ENCODE measurements at regions not wholly inside any gene's neighbourhood (a gene's known extent, or its start where the extent isn't known, plus 50 kb on each side); places are given as distances from the start of the nearest gene placed in this dataset.

DNA sequence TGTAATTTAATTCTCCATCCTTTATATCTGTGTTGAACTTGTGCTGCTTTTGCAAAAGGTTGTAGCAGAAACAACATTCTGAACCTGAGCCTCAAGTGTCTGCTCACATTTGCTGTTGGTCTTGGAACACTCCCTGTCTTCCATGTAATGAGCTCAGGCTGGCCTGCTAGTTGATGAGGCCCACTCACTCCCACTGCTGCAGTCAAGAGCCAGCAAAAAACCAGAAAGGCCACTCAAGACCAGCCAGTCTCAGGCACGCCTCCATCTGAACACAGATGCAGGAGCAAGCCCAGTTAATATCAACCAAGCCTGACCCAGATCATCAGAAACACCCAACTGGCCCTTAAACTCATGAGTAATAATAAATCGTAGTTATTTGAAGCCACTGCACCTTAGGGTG, 342.2 kb upstream of the NFIA start:
- 83% methylated on average over 1 of the region's 2 CpGs for WGBS (ENCODE audit: insufficient coverage)
- Histone ChIP-seq H3K27ac (ENCODE audit: low read depth in 1 of 2, low read length in 2 of 2) (no peak overlapping the region), H3K4me2 (replicated peaks; ENCODE audit: extremely low read depth, low read length, poor library complexity, severe bottlenecking) (no peak overlapping the region), H4K20me1 (ENCODE audit: insufficient read depth, low read length) (no peaks in the 10 kb centered on the region), H3K4me1 (ENCODE audit: control insufficient read depth in 1 of 2, insufficient read depth in 2 of 2, low read length in 2 of 2) (no peaks in the 10 kb centered on the region), H2AFZ (ENCODE audit: insufficient read depth, low read depth, low read length, poor library complexity, severe bottlenecking) (no peak overlapping the region), H3K4me3 (replicated peaks in 1 of 3; ENCODE audit: low read depth in 2 of 3, low read length in 3 of 3) (no peak overlapping the region), H3K36me3 (replicated peaks in 1 of 2; ENCODE audit: control insufficient read depth in 1 of 2, insufficient read depth in 2 of 2, low read length in 2 of 2) (no peaks in the 10 kb centered on the region), H3K27me3 (ENCODE audit: control insufficient read depth in 2 of 2, insufficient read depth in 2 of 2, low read length in 2 of 2) (no peaks in the 10 kb centered on the region), H3K9me3 (replicated peaks in 1 of 2; ENCODE audit: control insufficient read depth in 1 of 2, insufficient read depth in 1 of 2, low read length in 2 of 2) (no peaks in the 10 kb centered on the region), H3K9ac (ENCODE audit: insufficient read depth, low read length, poor library complexity, severe bottlenecking) (no peak overlapping the region), H3K79me2 (ENCODE audit: insufficient read depth, low read length) (no peaks in the 10 kb centered on the region)
- no peaks in the 10 kb centered on the region for H3K36me3 Mint-ChIP-seq
- no peaks in the 10 kb centered on the region for H3K27me3 Mint-ChIP-seq (ENCODE audit: low read depth in 3 of 3)
- H3K27ac Mint-ChIP-seq, result no peak overlapping the region
- TF ChIP-seq, protein P1, sequence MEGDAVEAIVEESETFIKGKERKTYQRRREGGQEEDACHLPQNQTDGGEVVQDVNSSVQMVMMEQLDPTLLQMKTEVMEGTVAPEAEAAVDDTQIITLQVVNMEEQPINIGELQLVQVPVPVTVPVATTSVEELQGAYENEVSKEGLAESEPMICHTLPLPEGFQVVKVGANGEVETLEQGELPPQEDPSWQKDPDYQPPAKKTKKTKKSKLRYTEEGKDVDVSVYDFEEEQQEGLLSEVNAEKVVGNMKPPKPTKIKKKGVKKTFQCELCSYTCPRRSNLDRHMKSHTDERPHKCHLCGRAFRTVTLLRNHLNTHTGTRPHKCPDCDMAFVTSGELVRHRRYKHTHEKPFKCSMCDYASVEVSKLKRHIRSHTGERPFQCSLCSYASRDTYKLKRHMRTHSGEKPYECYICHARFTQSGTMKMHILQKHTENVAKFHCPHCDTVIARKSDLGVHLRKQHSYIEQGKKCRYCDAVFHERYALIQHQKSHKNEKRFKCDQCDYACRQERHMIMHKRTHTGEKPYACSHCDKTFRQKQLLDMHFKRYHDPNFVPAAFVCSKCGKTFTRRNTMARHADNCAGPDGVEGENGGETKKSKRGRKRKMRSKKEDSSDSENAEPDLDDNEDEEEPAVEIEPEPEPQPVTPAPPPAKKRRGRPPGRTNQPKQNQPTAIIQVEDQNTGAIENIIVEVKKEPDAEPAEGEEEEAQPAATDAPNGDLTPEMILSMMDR (IDR thresholded peaks at IDR 0.05), result no peak
- H3K4me3 Mint-ChIP-seq, result no peak overlapping the region
- H3K9me3 Mint-ChIP-seq, result peaks cover 0 to 5% (median 0%) of the 10 kb centered on the region in 7 donors
- DNase-seq, result no peak
- intact Hi-C loops (cut with micrococcal nuclease), result no loop called here
- H3K4me1 Mint-ChIP-seq, result no peaks in the 10 kb centered on the region

DNA sequence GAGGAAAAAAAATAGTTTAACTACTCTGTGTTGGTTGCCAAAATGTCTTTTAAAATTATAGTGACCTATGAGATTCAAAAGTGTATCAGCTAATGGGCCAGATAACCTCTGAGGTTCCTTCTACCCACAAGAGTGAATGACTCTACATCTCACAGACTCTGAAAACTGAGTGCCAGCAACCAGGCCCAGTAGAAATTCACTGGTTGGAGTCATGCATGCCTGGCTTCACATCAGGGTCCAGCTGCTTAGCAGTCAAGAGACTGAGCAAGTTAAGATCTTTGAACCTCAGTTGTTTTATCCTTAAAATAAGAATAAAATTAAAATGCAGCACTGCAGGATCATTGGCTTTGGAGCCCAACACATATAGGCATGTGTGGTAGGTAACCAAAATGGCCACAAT, 342.6 kb upstream of the NFIA start:
- no peaks in the 10 kb centered on the region for H4K20me1 ChIP-seq (ENCODE audit: insufficient read depth, low read length)
- H3K9me3 ChIP-seq (replicated peaks in 1 of 2; ENCODE audit: control insufficient read depth in 1 of 2, insufficient read depth in 1 of 2, low read length in 2 of 2), result no peaks in the 10 kb centered on the region
- H3K4me2 ChIP-seq (replicated peaks; ENCODE audit: extremely low read depth, low read length, poor library complexity, severe bottlenecking), result no peak overlapping the region
- no peak overlapping the region for H3K9ac ChIP-seq (ENCODE audit: insufficient read depth, low read length, poor library complexity, severe bottlenecking)
- Mint-ChIP-seq H3K27me3 (ENCODE audit: low read depth in 3 of 3) (no peaks in the 10 kb centered on the region), H3K36me3 (no peaks in the 10 kb centered on the region), H3K9me3 (peaks cover 0 to 5% (median 0%) of the 10 kb centered on the region in 7 donors), H3K27ac (no peak overlapping the region), H3K4me3 (no peak overlapping the region), H3K4me1 (no peaks in the 10 kb centered on the region)
- no peaks in the 10 kb centered on the region for H3K27me3 ChIP-seq (ENCODE audit: control insufficient read depth in 2 of 2, insufficient read depth in 2 of 2, low read length in 2 of 2)
- H2AFZ ChIP-seq (ENCODE audit: insufficient read depth, low read depth, low read length, poor library complexity, severe bottlenecking), result no peak overlapping the region
- DNase-seq, result no peak
- intact Hi-C loops (cut with micrococcal nuclease), result no loop called here
- TF ChIP-seq, protein P1 (IDR thresholded peaks at IDR 0.05), result no peak
- no peak overlapping the region for H3K4me3 ChIP-seq (replicated peaks in 1 of 3; ENCODE audit: low read depth in 2 of 3, low read length in 3 of 3)
- no peaks in the 10 kb centered on the region for H3K79me2 ChIP-seq (ENCODE audit: insufficient read depth, low read length)
- H3K4me1 ChIP-seq (ENCODE audit: control insufficient read depth in 1 of 2, insufficient read depth in 2 of 2, low read length in 2 of 2), result no peaks in the 10 kb centered on the region
- no peak overlapping the region for H3K27ac ChIP-seq (ENCODE audit: low read depth in 1 of 2, low read length in 2 of 2)
- H3K36me3 ChIP-seq (replicated peaks in 1 of 2; ENCODE audit: control insufficient read depth in 1 of 2, insufficient read depth in 2 of 2, low read length in 2 of 2), result no peaks in the 10 kb centered on the region
